B cell (primary cell): ENCODE measurements at regions not wholly inside any gene's neighbourhood (a gene's known extent, or its start where the extent isn't known, plus 50 kb on each side); places are given as distances from the start of the nearest gene placed in this dataset.

ENCODE experiments used
- ATAC-seq: fragments of 200-7000 bp; cut with Tn5 transposase; one replicate; pipeline ENCODE4 v1.10.0; 2021; ENCODE audit warnings: low read depth, mild to moderate bottlenecking, moderate number of reproducible peaks, moderate library complexity
- CTCF ChIA-PET: fragments of 350-600 bp; sonication (Branson Sonifier 250); formaldehyde crosslinking; loops from one replicate; lab custom pipeline; 2021; ENCODE audit warnings: antibody characterized with exemption, inconsistent platforms; lab: Charles Lee
- POLR2A ChIA-PET: fragments of 350-600 bp; sonication (Branson Sonifier 250); formaldehyde crosslinking; loops from one replicate; lab custom pipeline; 2021; ENCODE audit warnings: antibody characterized with exemption; lab: Charles Lee
- DNase-seq: peaks from one replicate; pipeline ENCODE4 v3.0.0; 2013
- H2AFZ ChIP-seq: 2 replicates; pipeline ENCODE4 v1.6.1; 2012; ENCODE audit warnings: mild to moderate bottlenecking, low read depth, low read length; ENCODE audit not compliant: insufficient read depth, poor library complexity, severe bottlenecking
- H3K27ac ChIP-seq, 2 donors: 1 replicate in 1 of 2; 2 replicates in 1 of 2; pipeline ENCODE4 v1.5.1; 2012 to 2013; ENCODE audit warnings: low read length in 2 of 2, mild to moderate bottlenecking in 2 of 2, moderate library complexity in 1 of 2
- H3K27me3 ChIP-seq, 4 experiments: fragments of 200-600 bp in 1 of 4; sonication (generic) in 1 of 4; replicated peaks in 1 of 4; 1 replicate in 2 of 4; 2 replicates in 2 of 4; pipeline versions ENCODE4 v1.6.1 to v1.7.0; 2013 to 2016; ENCODE audit warnings: low read length in 3 of 4, mild to moderate bottlenecking in 2 of 4, mixed read lengths in 1 of 4, moderate library complexity in 1 of 4; ENCODE audit not compliant: insufficient read depth in 4 of 4, control insufficient read depth in 3 of 4; ENCODE audit errors: control extremely low read depth in 1 of 4
- H3K36me3 ChIP-seq, 2 experiments: replicated peaks in 1 of 2; 1 replicate in 1 of 2; 2 replicates in 1 of 2; pipeline versions ENCODE4 v1.6.1 to v1.7.1; 2013; ENCODE audit warnings: low read length in 1 of 2; ENCODE audit not compliant: insufficient read depth in 2 of 2, control insufficient read depth in 1 of 2; ENCODE audit errors: control extremely low read depth in 1 of 2, extremely low read depth in 1 of 2
- H3K4me1 ChIP-seq, 2 donors: fragments of 200-600 bp in 1 of 2; sonication (generic) in 1 of 2; 1 replicate in 1 of 2; 2 replicates in 1 of 2; pipeline versions ENCODE4 v1.5.1 to v1.6.1; 2013 to 2017; ENCODE audit warnings: low read length in 2 of 2; ENCODE audit not compliant: control insufficient read depth in 2 of 2, insufficient read depth in 2 of 2
- H3K4me2 ChIP-seq: replicated peaks from 2 replicates; pipeline ENCODE3; 2012; ENCODE audit warnings: mild to moderate bottlenecking, low read depth, low read length; ENCODE audit not compliant: poor library complexity, severe bottlenecking
- H3K4me3 ChIP-seq, 5 experiments: fragments of 200-600 bp in 1 of 5; sonication (generic) in 1 of 5; 1 replicate in 3 of 5; 2 replicates in 2 of 5; pipeline versions ENCODE4 v1.5.1 to v1.7.0; 2011 to 2016; ENCODE audit warnings: low read length in 4 of 5, mild to moderate bottlenecking in 4 of 5, low read depth in 2 of 5, control low read depth in 1 of 5, moderate library complexity in 1 of 5; ENCODE audit not compliant: insufficient read depth in 1 of 5; ENCODE audit errors: control extremely low read depth in 1 of 5, extremely low read depth in 1 of 5
- H3K79me2 ChIP-seq: fragments of 200-600 bp; sonication (generic); one replicate; pipeline ENCODE4 v1.6.0; 2016; ENCODE audit warnings: low read length; ENCODE audit not compliant: control insufficient read depth, insufficient read depth
- H3K9ac ChIP-seq: fragments of 200-600 bp; sonication (generic); 2 replicates; pipeline ENCODE4 v1.6.1; 2017; ENCODE audit warnings: mild to moderate bottlenecking, low read length, moderate library complexity
- H3K9me3 ChIP-seq, 3 donors: one replicate each; pipeline versions ENCODE4 v1.6.1 to v1.7.1; 2013; ENCODE audit warnings: low read length in 2 of 3; ENCODE audit not compliant: control insufficient read depth in 2 of 3, insufficient read depth in 1 of 3; ENCODE audit errors: control extremely low read depth in 1 of 3
- H4K20me1 ChIP-seq: 2 replicates; pipeline ENCODE4 v1.6.0; 2012; ENCODE audit warnings: mild to moderate bottlenecking, low read length; ENCODE audit not compliant: insufficient read depth, control insufficient read depth, poor library complexity, severe bottlenecking
- H3K27ac Mint-ChIP-seq: one replicate; pipeline ENCODE4 v1.8.0; 2021; ENCODE audit warnings: mixed read lengths
- H3K27me3 Mint-ChIP-seq: one replicate; pipeline ENCODE4 v1.8.0; 2021; ENCODE audit warnings: mixed read lengths
- H3K4me1 Mint-ChIP-seq: one replicate; pipeline ENCODE4 v1.8.0; 2021; ENCODE audit warnings: mixed read lengths
- H3K4me3 Mint-ChIP-seq: one replicate; pipeline ENCODE4 v1.8.0; 2021; ENCODE audit warnings: mixed read lengths
- H3K9me3 Mint-ChIP-seq: one replicate; pipeline ENCODE4 v1.8.0; 2022; ENCODE audit warnings: mixed read lengths; ENCODE audit not compliant: insufficient read depth
- CTCF ChIP-seq: fragments of 200-600 bp; IDR thresholded peaks from one replicate; pipeline ENCODE4 v1.8.0; 2022; ENCODE audit warnings: antibody characterized with exemption, mild to moderate bottlenecking
- EZH2 ChIP-seq: IDR thresholded peaks from 2 replicates; pipeline ENCODE4 v1.6.1; 2012; ENCODE audit warnings: borderline replicate concordance, low read depth, mild to moderate bottlenecking, moderate library complexity, low read length; ENCODE audit not compliant: insufficient read depth, poor library complexity, severe bottlenecking
- WGBS: methylation state at CpG from one replicate; pipeline ENCODE4 v1.1.5; 2013; ENCODE audit warnings: missing lambda C conversion rate; ENCODE audit not compliant: insufficient coverage; 5-methylcytosine and 5-hydroxymethylcytosine counted together
- intact Hi-C: fragments of 100-400 bp; cut with micrococcal nuclease; formaldehyde crosslinking; loops from one replicate; pipeline ENCODE4 v1.10.0; 2022

- H3K36me3 ChIP-seq, result no peaks in the 10 kb centered on the region
- H3K9me3 Mint-ChIP-seq, result peaks cover 2% of the 10 kb centered on the region
- H3K4me1 ChIP-seq, result no peaks in the 10 kb centered on the region
- H3K4me2 ChIP-seq, result no peak overlapping the region
- H3K79me2 ChIP-seq, result no peaks in the 10 kb centered on the region
- H3K27me3 Mint-ChIP-seq, result no peaks in the 10 kb centered on the region
- H3K4me3 Mint-ChIP-seq, result no peak overlapping the region
- H2AFZ ChIP-seq, result no peak overlapping the region
- no peak for DNase-seq
- no peaks in the 10 kb centered on the region for H3K9me3 ChIP-seq
- H3K27me3 ChIP-seq, result no peaks in the 10 kb centered on the region
- no peaks in the 10 kb centered on the region for H4K20me1 ChIP-seq
- no CpG with 5 or more reads among the region's 1 CpG for WGBS
- ChIA-PET CTCF (no interaction called here), POLR2A (no interaction called here)
- H3K27ac Mint-ChIP-seq, result no peak overlapping the region
- no peak overlapping the region for H3K27ac ChIP-seq
- H3K9ac ChIP-seq, result no peak overlapping the region
- H3K4me3 ChIP-seq, result no peak overlapping the region
- TF ChIP-seq CTCF (no peak), EZH2 (no peak)
- no peaks in the 10 kb centered on the region for H3K4me1 Mint-ChIP-seq
- ATAC-seq, result no peak
- intact Hi-C loops, result no loop called here
Observed at GRCh38 chr13:68636784-68637183, 1406.6 kb upstream of the PCDH9 start.

- Histone ChIP-seq H3K36me3 (no peaks in the 10 kb centered on the region), H4K20me1 (no peaks in the 10 kb centered on the region), H3K79me2 (no peaks in the 10 kb centered on the region), H3K4me3 (no peak overlapping the region), H3K27me3 (no peaks in the 10 kb centered on the region), H3K4me1 (no peaks in the 10 kb centered on the region), H3K9me3 (peaks cover 0 to 1% (median 0%) of the 10 kb centered on the region in 3 donors), H3K9ac (no peak overlapping the region), H3K27ac (no peak overlapping the region), H3K4me2 (no peak overlapping the region), H2AFZ (no peak overlapping the region)
- no peak for ATAC-seq
- no peak for DNase-seq
- H3K9me3 Mint-ChIP-seq, result no peaks in the 10 kb centered on the region
- H3K27ac Mint-ChIP-seq, result no peak overlapping the region
- TF ChIP-seq EZH2, result no peak
- TF ChIP-seq CTCF, result no peak
- intact Hi-C loops, result no loop called here
- H3K4me1 Mint-ChIP-seq, result no peaks in the 10 kb centered on the region
- ChIA-PET CTCF (no interaction called here), POLR2A (no interaction called here)
- H3K4me3 Mint-ChIP-seq, result no peak overlapping the region
- H3K27me3 Mint-ChIP-seq, result no peaks in the 10 kb centered on the region
Observed at GRCh38 chr13:68628994-68629393, 1398.9 kb upstream of the PCDH9 start.
